GM21528 (cell line): ENCODE measurements at regions not wholly inside any gene's neighbourhood (a gene's known extent, or its start where the extent isn't known, plus 50 kb on each side); places are given as distances from the start of the nearest gene placed in this dataset.
"Not testable (repeated sequence)": the region's sequence is repeated elsewhere in the genome, so short reads cannot be mapped to it uniquely, and the experiment has no call there.

ENCODE experiments used
- ATAC-seq: cut with Tn5 transposase; IDR thresholded peaks from one replicate; pipeline ENCODE4 v1.9.1; 2021; ENCODE audit warnings: mild to moderate bottlenecking, moderate library complexity; ENCODE audit not compliant: unreplicated experiment, low FRiP score

GRCh38 chr3:106473576-106474475 is 605.0 kb upstream of the CBLB start:
- ATAC-seq, result no peak

GRCh38 chr3:106482451-106482850 is 613.6 kb upstream of the CBLB start:
- ATAC-seq, result no peak

- ATAC-seq, result no peak
Measured at GRCh38 chr3:106485217-106485616, 616.4 kb upstream of the CBLB start.

GRCh38 chr3:106485802-106486201 is 617.0 kb upstream of the CBLB start:
- ATAC-seq, result no peak

- not testable (repeated sequence) for ATAC-seq
Measured at GRCh38 chr3:106486945-106487639, 618.3 kb upstream of the CBLB start.

- ATAC-seq, result no peak
Measured at GRCh38 chr3:106488331-106488730, 619.5 kb upstream of the CBLB start.

- no peak for ATAC-seq
Measured at GRCh38 chr3:106491796-106492195, 623.0 kb upstream of the CBLB start.

- ATAC-seq, result no peak
Measured at GRCh38 chr3:106508331-106508893, 639.6 kb upstream of the CBLB start.

GRCh38 chr3:106510206-106510605 is 641.4 kb upstream of the CBLB start:
- no peak for ATAC-seq

- ATAC-seq, result no peak
Measured at GRCh38 chr3:106512846-106513245, 644.0 kb upstream of the CBLB start.

GRCh38 chr3:106514431-106514830 is 645.6 kb upstream of the CBLB start:
- no peak for ATAC-seq

- no peak for ATAC-seq
Measured at GRCh38 chr3:106518516-106518915, 649.7 kb upstream of the CBLB start.

- ATAC-seq, result no peak
Measured at GRCh38 chr3:106522397-106522796, 653.6 kb upstream of the CBLB start.

GRCh38 chr3:106528932-106529331 is 660.1 kb upstream of the CBLB start:
- no peak for ATAC-seq

GRCh38 chr3:106529738-106530137 is 660.9 kb upstream of the CBLB start:
- ATAC-seq, result no peak

- ATAC-seq, result no peak
Measured at GRCh38 chr3:106530367-106530766, 661.6 kb upstream of the CBLB start.

- not testable (repeated sequence) for ATAC-seq
Measured at GRCh38 chr3:106531771-106532329, 663.0 kb upstream of the CBLB start.

- ATAC-seq, result no peak
Measured at GRCh38 chr3:106533093-106533787, 664.4 kb upstream of the CBLB start.

GRCh38 chr3:106533788-106534160 is 665.0 kb upstream of the CBLB start:
- no peak for ATAC-seq

- ATAC-seq, result no peak
Measured at GRCh38 chr3:106534206-106534605, 665.4 kb upstream of the CBLB start.

GRCh38 chr3:106540743-106541142 is 671.9 kb upstream of the CBLB start:
- no peak for ATAC-seq
